Prostate gland (tissue), 2 donors: ENCODE measurements at regions not wholly inside any gene's neighbourhood (a gene's known extent, or its start where the extent isn't known, plus 50 kb on each side); places are given as distances from the start of the nearest gene placed in this dataset.

Source experiments
- POLR2A ChIP-seq: fragments of 450-650 bp; IDR thresholded peaks from one replicate; pipeline ENCODE4 v1.6.1; 2016; ENCODE audit warnings: antibody characterized with exemption, mild to moderate bottlenecking
- POLR2AphosphoS5 ChIP-seq: sonication (generic); formaldehyde crosslinking; IDR thresholded peaks from one replicate; pipeline ENCODE4 v1.6.1; 2017; ENCODE audit warnings: antibody characterized with exemption
- TF ChIP-seq, protein P1 (sequence below), 4 experiments: fragments of 200-600 bp in 2 of 4; fragments of 450-650 bp in 2 of 4; sonication (generic) in 2 of 4; IDR thresholded peaks; 1 replicate in 3 of 4; 2 replicates in 1 of 4; pipeline ENCODE4 v1.5.1; 2016 to 2019; ENCODE audit warnings: antibody characterized with exemption in 4 of 4, mild to moderate bottlenecking in 2 of 4, moderate library complexity in 2 of 4

DNA sequence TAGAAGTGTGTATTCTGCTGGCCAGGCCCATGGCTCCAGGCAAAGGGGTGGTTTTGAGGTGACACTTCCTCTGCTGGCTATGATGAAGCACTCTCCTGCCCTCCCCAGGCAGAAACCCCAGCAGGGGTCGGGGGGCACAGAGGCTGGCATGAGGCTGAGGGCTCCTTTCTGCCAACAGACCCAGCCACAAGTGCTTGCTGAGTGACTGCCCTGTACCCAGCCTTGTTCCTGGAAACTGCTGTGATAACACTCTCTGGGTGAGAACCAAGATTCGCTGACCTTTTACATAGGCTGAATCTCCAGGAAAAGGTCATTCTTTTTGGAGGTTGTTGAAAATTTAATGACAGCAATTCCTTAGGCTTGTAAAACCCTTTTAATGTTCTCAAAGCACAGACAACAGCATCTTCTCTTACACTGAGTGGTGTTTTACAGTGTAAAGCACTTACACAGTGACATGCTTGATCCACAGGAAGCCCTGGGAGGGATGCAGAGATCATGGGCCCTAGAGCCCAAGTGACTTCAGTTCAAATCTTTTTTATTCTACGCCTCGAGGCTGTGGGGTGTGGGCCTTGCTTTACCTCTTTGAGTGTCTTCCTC is 155.5 kb upstream of the FGGY start:
- TF ChIP-seq, protein P1, sequence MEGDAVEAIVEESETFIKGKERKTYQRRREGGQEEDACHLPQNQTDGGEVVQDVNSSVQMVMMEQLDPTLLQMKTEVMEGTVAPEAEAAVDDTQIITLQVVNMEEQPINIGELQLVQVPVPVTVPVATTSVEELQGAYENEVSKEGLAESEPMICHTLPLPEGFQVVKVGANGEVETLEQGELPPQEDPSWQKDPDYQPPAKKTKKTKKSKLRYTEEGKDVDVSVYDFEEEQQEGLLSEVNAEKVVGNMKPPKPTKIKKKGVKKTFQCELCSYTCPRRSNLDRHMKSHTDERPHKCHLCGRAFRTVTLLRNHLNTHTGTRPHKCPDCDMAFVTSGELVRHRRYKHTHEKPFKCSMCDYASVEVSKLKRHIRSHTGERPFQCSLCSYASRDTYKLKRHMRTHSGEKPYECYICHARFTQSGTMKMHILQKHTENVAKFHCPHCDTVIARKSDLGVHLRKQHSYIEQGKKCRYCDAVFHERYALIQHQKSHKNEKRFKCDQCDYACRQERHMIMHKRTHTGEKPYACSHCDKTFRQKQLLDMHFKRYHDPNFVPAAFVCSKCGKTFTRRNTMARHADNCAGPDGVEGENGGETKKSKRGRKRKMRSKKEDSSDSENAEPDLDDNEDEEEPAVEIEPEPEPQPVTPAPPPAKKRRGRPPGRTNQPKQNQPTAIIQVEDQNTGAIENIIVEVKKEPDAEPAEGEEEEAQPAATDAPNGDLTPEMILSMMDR (IDR thresholded peaks at IDR 0.05) = no peak
- TF ChIP-seq POLR2A (no peak), POLR2AphosphoS5 (no peak)
